H9 (cell line): ENCODE measurements at regions not wholly inside any gene's neighbourhood (a gene's known extent, or its start where the extent isn't known, plus 50 kb on each side); places are given as distances from the start of the nearest gene placed in this dataset.

Experiments
- DNase-seq: peaks from one replicate; pipeline ENCODE4 v3.0.0-alpha.2; 2017
- H2AFZ ChIP-seq: one replicate; pipeline ENCODE4 v1.6.1; 2013; ENCODE audit warnings: mild to moderate bottlenecking, low read length, control low read depth, moderate library complexity
- H2AK5ac ChIP-seq: 2 replicates; pipeline ENCODE4 v1.6.1; 2013; ENCODE audit warnings: low read length, control low read depth, mixed read lengths; ENCODE audit not compliant: insufficient read length
- H2BK120ac ChIP-seq: one replicate; pipeline ENCODE4 v1.6.1; 2013; ENCODE audit warnings: low read depth, mild to moderate bottlenecking, low read length, control low read depth, inconsistent platforms; ENCODE audit not compliant: poor library complexity, severe bottlenecking
- H2BK12ac ChIP-seq: 2 replicates; pipeline ENCODE4 v1.6.1; 2013; ENCODE audit warnings: low read length, control low read depth, mixed read lengths, low read depth; ENCODE audit not compliant: insufficient read length
- H2BK15ac ChIP-seq: 2 replicates; pipeline ENCODE4 v1.6.1; 2013; ENCODE audit warnings: low read depth, low read length, control low read depth
- H2BK20ac ChIP-seq: one replicate; pipeline ENCODE4 v1.6.1; 2013; ENCODE audit warnings: low read depth, mild to moderate bottlenecking, low read length, control low read depth, inconsistent platforms; ENCODE audit not compliant: poor library complexity, severe bottlenecking
- H2BK5ac ChIP-seq: 2 replicates; pipeline ENCODE4 v1.6.1; 2013; ENCODE audit warnings: low read length, control low read depth, mixed read lengths; ENCODE audit not compliant: insufficient read length
- H3K14ac ChIP-seq: 2 replicates; pipeline ENCODE4 v1.6.1; 2013; ENCODE audit warnings: low read length, control low read depth; ENCODE audit not compliant: insufficient read depth
- H3K18ac ChIP-seq: 2 replicates; pipeline ENCODE4 v1.6.1; 2013; ENCODE audit warnings: low read depth, mild to moderate bottlenecking, mixed read lengths, low read length, control low read depth; ENCODE audit not compliant: insufficient read length
- H3K23ac ChIP-seq: 2 replicates; pipeline ENCODE4 v1.6.1; 2013; ENCODE audit warnings: low read length, control low read depth, mixed read lengths, low read depth; ENCODE audit not compliant: insufficient read length
- H3K23me2 ChIP-seq: 2 replicates; pipeline ENCODE4 v1.6.1; 2013; ENCODE audit warnings: low read depth, mild to moderate bottlenecking, mixed read lengths, low read length, control low read depth; ENCODE audit not compliant: insufficient read length, poor library complexity, severe bottlenecking
- H3K27ac ChIP-seq: 2 replicates; pipeline ENCODE4 v1.5.1; 2013; ENCODE audit warnings: low read length, control low read depth, mixed read lengths, low read depth; ENCODE audit not compliant: insufficient read length
- H3K27me3 ChIP-seq: 2 replicates; pipeline ENCODE4 v1.6.1; 2013; ENCODE audit warnings: low read length, control low read depth, inconsistent platforms; ENCODE audit not compliant: insufficient read depth
- H3K4ac ChIP-seq: 2 replicates; pipeline ENCODE4 v1.6.1; 2013; ENCODE audit warnings: low read depth, mild to moderate bottlenecking, control low read depth, inconsistent platforms, low read length, moderate library complexity
- H3K4me1 ChIP-seq: 2 replicates; pipeline ENCODE4 v1.6.1; 2013; ENCODE audit warnings: low read length, control low read depth, inconsistent platforms; ENCODE audit not compliant: insufficient read depth
- H3K4me2 ChIP-seq: 2 replicates; pipeline ENCODE4 v1.6.1; 2013; ENCODE audit warnings: low read length, control low read depth, mixed read lengths; ENCODE audit not compliant: insufficient read length, insufficient read depth
- H3K56ac ChIP-seq: 2 replicates; pipeline ENCODE4 v1.6.1; 2013; ENCODE audit warnings: low read depth, mild to moderate bottlenecking, mixed read lengths, low read length, control low read depth; ENCODE audit not compliant: insufficient read length
- H3K79me1 ChIP-seq: 2 replicates; pipeline ENCODE4 v1.6.1; 2013; ENCODE audit warnings: low read depth, mild to moderate bottlenecking, moderate library complexity, low read length, control low read depth, inconsistent platforms; ENCODE audit not compliant: insufficient read depth, poor library complexity, severe bottlenecking
- H3K79me2 ChIP-seq: 2 replicates; pipeline ENCODE4 v1.6.1; 2013; ENCODE audit warnings: low read length, control low read depth, inconsistent platforms; ENCODE audit not compliant: insufficient read depth
- H3K9ac ChIP-seq: 2 replicates; pipeline ENCODE4 v1.6.1; 2013; ENCODE audit warnings: low read length, control low read depth, mixed read lengths; ENCODE audit not compliant: insufficient read length; ENCODE audit errors: extremely low read depth
- H3K9me3 ChIP-seq: one replicate; pipeline ENCODE4 v1.6.1; 2013; ENCODE audit warnings: low read depth, low read length, inconsistent platforms; ENCODE audit not compliant: control insufficient read depth
- H3T11ph ChIP-seq: one replicate; pipeline ENCODE4 v1.6.1; 2013; ENCODE audit warnings: mild to moderate bottlenecking, low read length, control low read depth, inconsistent platforms
- H4K20me1 ChIP-seq: one replicate; pipeline ENCODE4 v1.6.1; 2013; ENCODE audit not compliant: control insufficient read depth, insufficient read length, insufficient read depth
- H4K5ac ChIP-seq: 2 replicates; pipeline ENCODE4 v1.6.1; 2013; ENCODE audit warnings: low read depth, mild to moderate bottlenecking, mixed read lengths, low read length, control low read depth; ENCODE audit not compliant: insufficient read length
- H4K8ac ChIP-seq: replicated peaks from 2 replicates; pipeline ENCODE4 v1.6.1; 2013; ENCODE audit warnings: low read length, control low read depth, mixed read lengths, low read depth; ENCODE audit not compliant: insufficient read length
- H4K91ac ChIP-seq: 2 replicates; pipeline ENCODE4 v1.6.1; 2013; ENCODE audit warnings: low read depth, mild to moderate bottlenecking, moderate library complexity, mixed read lengths, low read length, control low read depth; ENCODE audit not compliant: insufficient read length
- H3K27ac Mint-ChIP-seq, 3 experiments: 2 replicates in 2 of 3; 3 replicates in 1 of 3; pipeline ENCODE4 v1.8.0; 2020 to 2021; ENCODE audit warnings: mixed read lengths in 3 of 3, mild to moderate bottlenecking in 1 of 3, moderate library complexity in 1 of 3
- H3K27me3 Mint-ChIP-seq: 2 replicates; pipeline ENCODE4 v1.8.0; 2021; ENCODE audit warnings: low read depth, mild to moderate bottlenecking, moderate library complexity, mixed read lengths
- H3K36me3 Mint-ChIP-seq, 3 experiments: 2 replicates in 2 of 3; 3 replicates in 1 of 3; pipeline ENCODE4 v1.8.0; 2020 to 2021; ENCODE audit warnings: low read depth in 3 of 3, mixed read lengths in 3 of 3; ENCODE audit not compliant: insufficient read depth in 1 of 3
- H3K4me1 Mint-ChIP-seq, 2 experiments: 2 replicates each; pipeline ENCODE4 v1.8.0; 2020; ENCODE audit warnings: mixed read lengths in 2 of 2
- H3K4me3 Mint-ChIP-seq, 2 experiments: 2 replicates in 1 of 2; 3 replicates in 1 of 2; pipeline ENCODE4 v1.8.0; 2020 to 2021; ENCODE audit warnings: mild to moderate bottlenecking in 2 of 2, mixed read lengths in 2 of 2, moderate library complexity in 1 of 2
- H3K9me3 Mint-ChIP-seq, 2 experiments: 2 replicates in 1 of 2; 3 replicates in 1 of 2; pipeline ENCODE4 v1.8.0; 2020; ENCODE audit warnings: mild to moderate bottlenecking in 2 of 2, mixed read lengths in 2 of 2, moderate library complexity in 1 of 2
- WGBS: extraction: QIAGEN DNeasy Blood & Tissue Kit; methylation state at CpG from one replicate; pipeline ENCODE4 v1.1.7; 2013; ENCODE audit warnings: missing lambda C conversion rate, low lambda C conversion rate, mixed read lengths; ENCODE audit not compliant: insufficient read length; ENCODE audit errors: extremely low coverage; 5-methylcytosine and 5-hydroxymethylcytosine counted together
- TF ChIP-seq, protein P1 (sequence below): fragments of 200-600 bp; sonication (generic); conservative IDR thresholded peaks from 3 replicates; pipeline ENCODE4 v1.8.0; 2021; ENCODE audit warnings: antibody characterized with exemption, mild to moderate bottlenecking

DNA sequence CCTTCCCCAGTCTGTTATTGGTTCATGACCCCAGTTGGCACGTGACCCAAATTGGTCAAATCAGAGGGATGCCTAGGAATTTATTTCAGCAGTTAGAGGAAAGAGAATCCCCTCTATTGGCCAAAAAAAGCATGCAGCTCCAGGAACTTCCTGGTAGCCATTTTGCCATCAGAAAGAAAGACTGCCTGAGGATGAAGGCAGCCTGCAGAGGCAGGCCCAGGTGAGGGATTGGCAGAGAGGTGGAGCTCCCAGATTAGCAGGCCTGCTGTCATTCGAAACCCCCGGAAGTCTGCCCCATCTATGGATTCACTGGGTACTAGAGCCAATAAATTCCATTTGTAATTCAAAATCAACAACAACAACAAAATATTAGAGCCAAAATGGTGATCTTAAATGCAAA, 207.6 kb downstream of the CWF19L2 start:
- H4K5ac ChIP-seq = no peak overlapping the region
- TF ChIP-seq, protein P1, sequence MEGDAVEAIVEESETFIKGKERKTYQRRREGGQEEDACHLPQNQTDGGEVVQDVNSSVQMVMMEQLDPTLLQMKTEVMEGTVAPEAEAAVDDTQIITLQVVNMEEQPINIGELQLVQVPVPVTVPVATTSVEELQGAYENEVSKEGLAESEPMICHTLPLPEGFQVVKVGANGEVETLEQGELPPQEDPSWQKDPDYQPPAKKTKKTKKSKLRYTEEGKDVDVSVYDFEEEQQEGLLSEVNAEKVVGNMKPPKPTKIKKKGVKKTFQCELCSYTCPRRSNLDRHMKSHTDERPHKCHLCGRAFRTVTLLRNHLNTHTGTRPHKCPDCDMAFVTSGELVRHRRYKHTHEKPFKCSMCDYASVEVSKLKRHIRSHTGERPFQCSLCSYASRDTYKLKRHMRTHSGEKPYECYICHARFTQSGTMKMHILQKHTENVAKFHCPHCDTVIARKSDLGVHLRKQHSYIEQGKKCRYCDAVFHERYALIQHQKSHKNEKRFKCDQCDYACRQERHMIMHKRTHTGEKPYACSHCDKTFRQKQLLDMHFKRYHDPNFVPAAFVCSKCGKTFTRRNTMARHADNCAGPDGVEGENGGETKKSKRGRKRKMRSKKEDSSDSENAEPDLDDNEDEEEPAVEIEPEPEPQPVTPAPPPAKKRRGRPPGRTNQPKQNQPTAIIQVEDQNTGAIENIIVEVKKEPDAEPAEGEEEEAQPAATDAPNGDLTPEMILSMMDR = no peak
- no peak overlapping the region for H2BK12ac ChIP-seq
- H2BK20ac ChIP-seq = no peak overlapping the region
- no peak overlapping the region for H3K27ac Mint-ChIP-seq
- H3K4ac ChIP-seq = no peak overlapping the region
- no peaks in the 10 kb centered on the region for H3K23me2 ChIP-seq
- no peaks in the 10 kb centered on the region for H3K27me3 ChIP-seq
- no peak overlapping the region for H3K4me3 Mint-ChIP-seq
- no peak overlapping the region for H3K27ac ChIP-seq
- no peak overlapping the region for H4K8ac ChIP-seq
- WGBS = no CpG with 5 or more reads among the region's 3 CpGs
- no peaks in the 10 kb centered on the region for H4K20me1 ChIP-seq
- no peak overlapping the region for H2BK120ac ChIP-seq
- no peak overlapping the region for H3K56ac ChIP-seq
- no peaks in the 10 kb centered on the region for H3K27me3 Mint-ChIP-seq
- no peak overlapping the region for H3T11ph ChIP-seq
- H3K36me3 Mint-ChIP-seq = no peaks in the 10 kb centered on the region
- no peak overlapping the region for H2BK5ac ChIP-seq
- H3K9me3 ChIP-seq = no peaks in the 10 kb centered on the region
- H3K4me1 Mint-ChIP-seq = peaks cover 7 to 11% of the 10 kb centered on the region in 2 experiments
- H2AFZ ChIP-seq = peak overlapping the region; percentile 80
- H3K4me1 ChIP-seq = no peaks in the 10 kb centered on the region
- no peak overlapping the region for H3K9ac ChIP-seq
- H3K18ac ChIP-seq = no peak overlapping the region
- no peak overlapping the region for H4K91ac ChIP-seq
- H3K79me2 ChIP-seq = no peaks in the 10 kb centered on the region
- no peaks in the 10 kb centered on the region for H3K79me1 ChIP-seq
- H3K4me2 ChIP-seq = no peak overlapping the region
- peak; percentile 38 for DNase-seq
- H3K23ac ChIP-seq = no peak overlapping the region
- no peak overlapping the region for H2BK15ac ChIP-seq
- H2AK5ac ChIP-seq = no peak overlapping the region
- H3K9me3 Mint-ChIP-seq = no peaks in the 10 kb centered on the region; a peak in 1 of 5 replicates
- no peak overlapping the region for H3K14ac ChIP-seq
